SK-N-SH (cell line): ENCODE measurements at regions not wholly inside any gene's neighbourhood (a gene's known extent, or its start where the extent isn't known, plus 50 kb on each side); places are given as distances from the start of the nearest gene placed in this dataset.

Experiments used
- CTCF ChIA-PET: fragments of 300-600, 350-600 bp; formaldehyde crosslinking; extraction: SDS; loops from one replicate; lab custom pipeline; 2021; lab: Yijun Ruan, JAX
- POLR2A ChIA-PET: fragments of 350-600 bp; sonication (Branson Sonifier 250); formaldehyde crosslinking; extraction: SDS; loops from one replicate; lab custom pipeline; 2020; ENCODE audit warnings: antibody characterized with exemption, inconsistent platforms; lab: Yijun Ruan, JAX
- DNase-seq: peaks from one replicate; pipeline ENCODE4 v3.0.0; 2012
- H2AFZ ChIP-seq: fragments of 200-600 bp; sonication (generic); 2 replicates; pipeline ENCODE4 v1.8.1; 2016; ENCODE audit warnings: antibody characterized with exemption, mild to moderate bottlenecking, low read depth
- H3F3A ChIP-seq: fragments of 200-600 bp; sonication (generic); replicated peaks from 2 replicates; pipeline ENCODE3; 2016; ENCODE audit warnings: antibody characterized with exemption, mild to moderate bottlenecking; ENCODE audit not compliant: insufficient read depth
- H3K27ac ChIP-seq, 2 experiments: fragments of 200-500 bp in 1 of 2; fragments of 200-600 bp in 1 of 2; sonication (Bioruptor generic) in 1 of 2; sonication (generic), shearing (Covaris generic) in 1 of 2; 2 replicates each; pipeline versions ENCODE4 v1.5.1 to v1.6.1; 2014 to 2016; ENCODE audit warnings: low read depth in 2 of 2, inconsistent platforms in 1 of 2, low read length in 1 of 2, mild to moderate bottlenecking in 1 of 2, mixed read lengths in 1 of 2
- H3K27me3 ChIP-seq: fragments of 200-600 bp; sonication (generic), shearing (Covaris generic); 2 replicates; pipeline ENCODE4 v1.6.1; 2016; ENCODE audit warnings: mixed run types; ENCODE audit not compliant: insufficient read depth
- H3K36me3 ChIP-seq, 2 experiments: fragments of 200-500 bp in 1 of 2; fragments of 200-600 bp in 1 of 2; sonication (Bioruptor generic) in 1 of 2; sonication (generic) in 1 of 2; replicated peaks in 1 of 2; 2 replicates each; pipeline versions ENCODE3 to v1.5.1; 2014 to 2016; ENCODE audit warnings: low read length in 1 of 2, mild to moderate bottlenecking in 1 of 2; ENCODE audit not compliant: insufficient read depth in 2 of 2, control insufficient read depth in 1 of 2
- H3K4me1 ChIP-seq, 2 experiments: fragments of 200-500 bp in 1 of 2; fragments of 200-600 bp in 1 of 2; sonication (Bioruptor generic) in 1 of 2; sonication (generic), shearing (Covaris generic) in 1 of 2; 2 replicates each; pipeline versions ENCODE4 v1.5.1 to v1.6.1; 2014 to 2016; ENCODE audit warnings: low read depth in 1 of 2, low read length in 1 of 2, mixed run types in 1 of 2; ENCODE audit not compliant: insufficient read depth in 2 of 2, control insufficient read depth in 1 of 2
- H3K4me2 ChIP-seq: fragments of 200-600 bp; sonication (generic), shearing (Covaris generic); 2 replicates; pipeline ENCODE4 v1.6.1; 2017; ENCODE audit warnings: mixed run types
- H3K4me3 ChIP-seq, 2 experiments: fragments of 200-500 bp in 1 of 2; fragments of 200-600 bp in 1 of 2; sonication (Bioruptor generic) in 1 of 2; sonication (generic), shearing (Covaris generic) in 1 of 2; 2 replicates each; pipeline versions ENCODE4 v1.5.1 to v1.8.1; 2014 to 2016; ENCODE audit warnings: low read depth in 2 of 2, inconsistent platforms in 1 of 2, low read length in 1 of 2, mild to moderate bottlenecking in 1 of 2, mixed read lengths in 1 of 2, moderate library complexity in 1 of 2
- H3K79me2 ChIP-seq: fragments of 200-600 bp; sonication (generic); 2 replicates; pipeline ENCODE4 v1.8.1; 2017; ENCODE audit warnings: mild to moderate bottlenecking; ENCODE audit not compliant: insufficient read depth
- H3K9ac ChIP-seq: fragments of 200-600 bp; sonication (generic); 2 replicates; pipeline ENCODE4 v1.6.1; 2017; ENCODE audit warnings: mixed run types
- H3K9me2 ChIP-seq: fragments of 200-600 bp; sonication (generic); 2 replicates; pipeline ENCODE4 v1.6.1; 2017; ENCODE audit warnings: mixed run types
- H3K9me3 ChIP-seq: fragments of 200-600 bp; sonication (generic); 2 replicates; pipeline ENCODE4 v1.6.1; 2017; ENCODE audit warnings: mixed run types, mild to moderate bottlenecking, moderate library complexity
- H4K20me1 ChIP-seq: fragments of 200-600 bp; sonication (generic); 2 replicates; pipeline ENCODE4 v1.6.1; 2017; ENCODE audit warnings: mild to moderate bottlenecking, mixed run types; ENCODE audit not compliant: insufficient read depth
- CHD2 ChIP-seq: fragments of 150-350 bp; IDR thresholded peaks from 2 replicates; pipeline ENCODE4 v1.6.1; 2018; ENCODE audit warnings: low read length; ENCODE audit not compliant: partially characterized antibody
- EP300 ChIP-seq, 2 experiments: IDR thresholded peaks; 2 replicates each; pipeline versions ENCODE4 v1.4.0 to v1.6.1; 2012; ENCODE audit warnings: borderline replicate concordance in 1 of 2, low read depth in 1 of 2, low read length in 1 of 2
- FOSL2 ChIP-seq: IDR thresholded peaks from 2 replicates; pipeline ENCODE4 v1.4.0; 2012; ENCODE audit warnings: low read depth, mild to moderate bottlenecking, moderate library complexity, borderline replicate concordance
- GATA2 ChIP-seq: sonication (generic); formaldehyde crosslinking; IDR thresholded peaks from 2 replicates; pipeline ENCODE4 v1.5.0; 2020; ENCODE audit warnings: mild to moderate bottlenecking, missing genetic modification reagents
- MAX ChIP-seq: IDR thresholded peaks from 2 replicates; pipeline ENCODE4 v1.4.0; 2012; ENCODE audit warnings: low read depth
- MEF2A ChIP-seq: IDR thresholded peaks from 2 replicates; pipeline ENCODE4 v1.4.0; 2012; ENCODE audit warnings: low read depth, borderline replicate concordance
- POLR2AphosphoS5 ChIP-seq: IDR thresholded peaks from 2 replicates; pipeline ENCODE4 v1.6.1; 2012; ENCODE audit warnings: low read depth, low read length
- RAD21 ChIP-seq: IDR thresholded peaks from 2 replicates; pipeline ENCODE4 v1.6.1; 2012; ENCODE audit warnings: mild to moderate bottlenecking, low read length
- RCOR1 ChIP-seq: fragments of 150-350 bp; IDR thresholded peaks from 2 replicates; pipeline ENCODE4 v1.6.1; 2017; ENCODE audit warnings: antibody characterized with exemption, low read length
- RFX5 ChIP-seq: IDR thresholded peaks from 2 replicates; pipeline ENCODE4 v1.6.1; 2012; ENCODE audit warnings: mild to moderate bottlenecking, improper control_type of control experiment, low read length
- TAF1 ChIP-seq: IDR thresholded peaks from 2 replicates; pipeline ENCODE4 v1.6.1; 2012; ENCODE audit warnings: low read depth, mild to moderate bottlenecking, low read length, moderate library complexity, borderline replicate concordance
- YY1 ChIP-seq: IDR thresholded peaks from 2 replicates; pipeline ENCODE4 v1.4.0; 2012; ENCODE audit warnings: low read depth, mild to moderate bottlenecking
- WGBS: methylation state at CpG from one replicate; pipeline ENCODE4 v1.1.6; 2017; ENCODE audit warnings: low lambda C conversion rate; 5-methylcytosine and 5-hydroxymethylcytosine counted together
- TF ChIP-seq, protein P1 (sequence below): fragments of 200-600 bp; sonication (generic); IDR thresholded peaks from 2 replicates; pipeline ENCODE4 v1.6.1; 2017; ENCODE audit warnings: antibody characterized with exemption, mild to moderate bottlenecking, moderate library complexity
- TF ChIP-seq, protein P2 (sequence below): IDR thresholded peaks from 2 replicates; pipeline ENCODE4; 2012

DNA sequence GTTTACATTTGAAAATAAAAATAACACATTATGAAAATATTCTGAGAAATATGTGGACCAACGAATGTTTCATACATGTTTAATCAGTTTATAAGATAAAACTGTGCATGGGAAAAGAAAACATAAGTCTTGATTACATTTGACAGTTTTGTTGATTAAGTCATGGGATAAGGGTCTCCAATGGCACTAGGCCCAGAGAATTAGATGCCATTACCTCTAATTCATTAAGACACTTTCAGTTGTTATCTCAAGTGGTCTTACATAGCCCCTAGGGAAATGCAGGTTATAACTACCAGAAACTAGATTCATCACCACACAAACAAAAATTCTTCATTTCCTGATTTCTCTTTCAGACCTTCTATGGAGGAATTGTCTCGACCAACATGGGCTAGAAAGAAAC lies 300.8 kb downstream of the PCDH7 start:
- POLR2A ChIA-PET: no interaction called here
- Histone ChIP-seq H3K9ac (no peak overlapping the region), H2AFZ (no peak overlapping the region)

DNA sequence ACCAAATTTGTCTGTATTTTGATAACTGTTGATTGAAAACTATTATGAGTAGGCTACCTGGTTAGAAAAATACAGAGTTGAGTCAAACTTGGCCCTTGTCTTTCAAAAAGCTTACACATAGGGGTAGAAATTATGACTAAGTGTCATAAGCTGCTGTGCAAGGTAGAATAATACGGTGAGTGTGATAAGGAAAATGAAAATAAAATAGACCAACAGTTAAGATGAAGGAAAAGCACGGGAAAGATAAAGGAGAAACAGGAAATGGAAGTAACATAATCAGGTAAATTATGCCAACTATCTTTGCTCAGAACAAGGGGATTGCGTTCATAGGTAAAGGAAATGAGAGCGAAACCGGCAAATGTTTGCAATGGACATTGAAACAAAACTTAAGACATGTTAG lies 302.5 kb downstream of the PCDH7 start:
- WGBS: 70% methylated on average over 5 of the region's 5 CpGs
- Histone ChIP-seq H3K4me1 (peaks cover 2 to 3% of the 10 kb centered on the region in 2 experiments; a peak in 3 of 4 replicates), H4K20me1 (no peaks in the 10 kb centered on the region), H3K27ac (no peak overlapping the region), H3K79me2 (no peaks in the 10 kb centered on the region), H2AFZ (no peak overlapping the region), H3K4me2 (no peak overlapping the region)
- no peak for DNase-seq
- ChIA-PET POLR2A (no interaction called here), CTCF (interaction anchor here (1.4 kb wide), 1 partner anchor 23 kb away, joined by 4 read pairs; no protein-coding TSS in a partner anchor)
- TF ChIP-seq CHD2 (no peak), RAD21 (no peak), MEF2A (no peak), MAX (no peak), TAF1 (no peak), RFX5 (no peak), FOSL2 (no peak)
- TF ChIP-seq, protein P1, sequence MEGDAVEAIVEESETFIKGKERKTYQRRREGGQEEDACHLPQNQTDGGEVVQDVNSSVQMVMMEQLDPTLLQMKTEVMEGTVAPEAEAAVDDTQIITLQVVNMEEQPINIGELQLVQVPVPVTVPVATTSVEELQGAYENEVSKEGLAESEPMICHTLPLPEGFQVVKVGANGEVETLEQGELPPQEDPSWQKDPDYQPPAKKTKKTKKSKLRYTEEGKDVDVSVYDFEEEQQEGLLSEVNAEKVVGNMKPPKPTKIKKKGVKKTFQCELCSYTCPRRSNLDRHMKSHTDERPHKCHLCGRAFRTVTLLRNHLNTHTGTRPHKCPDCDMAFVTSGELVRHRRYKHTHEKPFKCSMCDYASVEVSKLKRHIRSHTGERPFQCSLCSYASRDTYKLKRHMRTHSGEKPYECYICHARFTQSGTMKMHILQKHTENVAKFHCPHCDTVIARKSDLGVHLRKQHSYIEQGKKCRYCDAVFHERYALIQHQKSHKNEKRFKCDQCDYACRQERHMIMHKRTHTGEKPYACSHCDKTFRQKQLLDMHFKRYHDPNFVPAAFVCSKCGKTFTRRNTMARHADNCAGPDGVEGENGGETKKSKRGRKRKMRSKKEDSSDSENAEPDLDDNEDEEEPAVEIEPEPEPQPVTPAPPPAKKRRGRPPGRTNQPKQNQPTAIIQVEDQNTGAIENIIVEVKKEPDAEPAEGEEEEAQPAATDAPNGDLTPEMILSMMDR: no peak
- TF ChIP-seq, all 33 proteins: peak for 0
- H3K27me3 ChIP-seq: no peaks in the 10 kb centered on the region
- no peaks in the 10 kb centered on the region for H3K9me2 ChIP-seq
- H3F3A ChIP-seq: no peaks in the 10 kb centered on the region
- H3K36me3 ChIP-seq: no peaks in the 10 kb centered on the region
- H3K9me3 ChIP-seq: no peaks in the 10 kb centered on the region
- no peak overlapping the region for H3K4me3 ChIP-seq
- H3K9ac ChIP-seq: no peak overlapping the region

More for the DNA sequence above, 300.8 kb downstream of the PCDH7 start:
- Histone ChIP-seq H3K4me3 (no peak overlapping the region), H3F3A (no peaks in the 10 kb centered on the region), H3K36me3 (no peaks in the 10 kb centered on the region), H3K9me2 (no peaks in the 10 kb centered on the region), H3K27me3 (no peaks in the 10 kb centered on the region), H3K4me1 (peaks cover 2 to 3% of the 10 kb centered on the region in 2 experiments; a peak in 3 of 4 replicates)
- TF ChIP-seq EP300 (IDR thresholded peaks at IDR 0.05; ENCODE audit: borderline replicate concordance in 1 of 2, low read depth in 1 of 2, low read length in 1 of 2) (peak in 1 of 2 experiments; percentile 70; a peak in 1 of 4 replicates), RCOR1 (peak; percentile 48; the same call in 1 of the 2 replicates), FOSL2 (no peak), YY1 (no peak), GATA2 (CRISPR knock-in tag) (peak; percentile 77), POLR2AphosphoS5 (no peak)
- TF ChIP-seq, protein P1: no peak
- TF ChIP-seq, protein P2, sequence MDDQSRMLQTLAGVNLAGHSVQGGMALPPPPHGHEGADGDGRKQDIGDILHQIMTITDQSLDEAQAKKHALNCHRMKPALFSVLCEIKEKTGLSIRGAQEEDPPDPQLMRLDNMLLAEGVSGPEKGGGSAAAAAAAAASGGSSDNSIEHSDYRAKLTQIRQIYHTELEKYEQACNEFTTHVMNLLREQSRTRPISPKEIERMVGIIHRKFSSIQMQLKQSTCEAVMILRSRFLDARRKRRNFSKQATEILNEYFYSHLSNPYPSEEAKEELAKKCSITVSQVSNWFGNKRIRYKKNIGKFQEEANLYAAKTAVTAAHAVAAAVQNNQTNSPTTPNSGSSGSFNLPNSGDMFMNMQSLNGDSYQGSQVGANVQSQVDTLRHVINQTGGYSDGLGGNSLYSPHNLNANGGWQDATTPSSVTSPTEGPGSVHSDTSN: no peak
- TF ChIP-seq, all 33 proteins: peak for 3
- H3K4me2 ChIP-seq: no peak overlapping the region
- no peaks in the 10 kb centered on the region for H3K79me2 ChIP-seq
- DNase-seq: peak; percentile 48
- H3K27ac ChIP-seq: no peak overlapping the region
- no peaks in the 10 kb centered on the region for H3K9me3 ChIP-seq
- CTCF ChIA-PET: no interaction called here
- no peaks in the 10 kb centered on the region for H4K20me1 ChIP-seq
- WGBS: 22% methylated on average over 2 of the region's 2 CpGs
